ENCODE measurements at regions not wholly inside any gene's neighbourhood (a gene's known extent, or its start where the extent isn't known, plus 50 kb on each side); places are given as distances from the start of the nearest gene placed in this dataset.
"Not testable (repeated sequence)": the region's sequence is repeated elsewhere in the genome, so short reads cannot be mapped to it uniquely, and the experiment has no call there.

DNA sequence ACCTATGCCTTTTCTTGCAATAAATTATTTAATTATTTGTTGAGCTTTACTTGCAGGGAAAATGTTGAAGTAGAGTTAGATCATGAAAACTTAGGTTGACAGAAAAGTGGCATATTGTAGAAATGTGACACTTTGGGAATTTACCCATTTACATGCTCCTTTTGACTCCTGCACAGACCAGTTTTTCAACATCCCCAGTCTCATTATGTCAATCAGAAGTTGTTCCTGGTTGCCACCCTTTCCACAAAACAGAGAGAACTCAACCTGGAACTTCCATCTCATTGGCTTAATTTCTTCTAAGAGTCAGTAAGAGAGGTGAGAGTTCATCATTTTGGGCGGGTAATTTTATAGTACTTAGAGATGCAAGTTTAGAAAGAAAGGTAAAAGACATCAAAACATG, 284.6 kb upstream of the ANKRD50 start:
- TF ChIP-seq, protein P1, sequence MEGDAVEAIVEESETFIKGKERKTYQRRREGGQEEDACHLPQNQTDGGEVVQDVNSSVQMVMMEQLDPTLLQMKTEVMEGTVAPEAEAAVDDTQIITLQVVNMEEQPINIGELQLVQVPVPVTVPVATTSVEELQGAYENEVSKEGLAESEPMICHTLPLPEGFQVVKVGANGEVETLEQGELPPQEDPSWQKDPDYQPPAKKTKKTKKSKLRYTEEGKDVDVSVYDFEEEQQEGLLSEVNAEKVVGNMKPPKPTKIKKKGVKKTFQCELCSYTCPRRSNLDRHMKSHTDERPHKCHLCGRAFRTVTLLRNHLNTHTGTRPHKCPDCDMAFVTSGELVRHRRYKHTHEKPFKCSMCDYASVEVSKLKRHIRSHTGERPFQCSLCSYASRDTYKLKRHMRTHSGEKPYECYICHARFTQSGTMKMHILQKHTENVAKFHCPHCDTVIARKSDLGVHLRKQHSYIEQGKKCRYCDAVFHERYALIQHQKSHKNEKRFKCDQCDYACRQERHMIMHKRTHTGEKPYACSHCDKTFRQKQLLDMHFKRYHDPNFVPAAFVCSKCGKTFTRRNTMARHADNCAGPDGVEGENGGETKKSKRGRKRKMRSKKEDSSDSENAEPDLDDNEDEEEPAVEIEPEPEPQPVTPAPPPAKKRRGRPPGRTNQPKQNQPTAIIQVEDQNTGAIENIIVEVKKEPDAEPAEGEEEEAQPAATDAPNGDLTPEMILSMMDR (IDR thresholded peaks at IDR 0.05; ENCODE audit: extremely low read depth, insufficient read depth, missing control alignments), result no peak
- in situ Hi-C loops (cut with MboI; ENCODE audit: low pct_unique_long_range_greater_than_20kb, low sequenced_read_pairs, unreplicated experiment), result no loop called here
- DNase-seq (ENCODE audit: low spot score), result no peak

DNA sequence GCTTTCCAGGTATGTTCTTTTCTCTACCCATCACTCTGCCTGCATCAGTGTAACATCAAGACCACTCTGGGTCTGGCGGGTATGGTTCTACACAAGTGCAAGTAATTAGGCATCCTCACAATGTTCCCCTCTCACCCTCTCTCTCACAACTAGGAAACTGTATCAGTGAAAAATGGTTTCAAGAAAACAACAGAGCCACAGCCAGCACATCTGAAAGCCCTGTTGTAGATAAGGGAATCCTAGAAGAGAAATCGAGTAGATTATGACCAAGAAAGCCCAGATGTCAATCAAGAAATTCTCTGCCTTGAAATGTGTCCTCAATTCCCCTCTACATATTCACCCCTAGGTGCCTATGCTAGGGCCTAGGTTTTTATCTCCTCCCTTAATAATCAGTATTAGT, 281.3 kb upstream of the ANKRD50 start:
- TF ChIP-seq, protein P1 (IDR thresholded peaks at IDR 0.05; ENCODE audit: extremely low read depth, insufficient read depth, missing control alignments), result no peak
- in situ Hi-C loops (cut with MboI; ENCODE audit: low pct_unique_long_range_greater_than_20kb, low sequenced_read_pairs, unreplicated experiment), result no loop called here
- no peak for DNase-seq (ENCODE audit: low spot score)

DNA sequence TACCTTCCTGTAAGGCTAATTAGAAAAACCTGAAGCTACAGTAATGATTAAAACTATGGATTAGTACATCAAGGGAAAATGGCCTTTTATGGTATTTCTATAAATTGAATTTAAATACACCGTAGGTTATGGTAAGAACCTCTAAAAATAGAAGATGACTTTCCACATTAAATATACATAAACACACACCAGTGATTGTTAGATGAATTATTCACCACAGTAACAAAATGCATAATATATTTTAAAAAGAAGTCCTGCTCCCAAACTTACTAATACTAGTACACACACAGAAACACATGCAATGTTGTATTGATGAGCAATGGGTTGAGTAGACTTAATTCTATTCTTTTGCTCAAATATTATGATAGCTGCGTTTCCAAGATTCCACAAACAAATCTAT, 277.9 kb upstream of the ANKRD50 start:
- in situ Hi-C loops (cut with MboI; ENCODE audit: low pct_unique_long_range_greater_than_20kb, low sequenced_read_pairs, unreplicated experiment), result no loop called here
- TF ChIP-seq, protein P1 (IDR thresholded peaks at IDR 0.05; ENCODE audit: extremely low read depth, insufficient read depth, missing control alignments), result no peak
- no peak for DNase-seq (ENCODE audit: low spot score)

DNA sequence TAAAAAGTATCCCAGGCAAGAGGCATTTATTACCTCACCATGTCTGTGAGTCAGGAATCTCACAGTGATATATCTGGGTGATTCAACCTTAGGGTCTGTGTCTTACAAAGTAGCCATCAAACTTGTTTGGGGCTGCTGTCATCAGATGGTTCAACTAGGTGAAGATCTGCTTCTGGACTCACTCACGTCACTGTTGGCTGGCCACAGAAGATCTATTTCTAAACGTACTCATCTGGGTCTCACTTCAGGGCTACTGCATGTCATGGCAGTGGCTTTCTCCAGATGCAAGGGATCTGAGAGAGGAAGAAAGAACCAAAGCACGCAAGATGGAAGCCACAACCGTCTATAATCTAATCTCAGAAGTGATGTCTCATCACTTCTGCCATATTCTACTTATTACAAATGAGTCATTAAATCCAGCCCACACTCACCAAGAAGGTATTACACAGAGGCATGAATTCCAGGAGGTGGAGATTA, 267.8 kb upstream of the ANKRD50 start:
- in situ Hi-C loops (cut with MboI; ENCODE audit: low pct_unique_long_range_greater_than_20kb, low sequenced_read_pairs, unreplicated experiment), result no loop called here
- TF ChIP-seq, protein P1 (IDR thresholded peaks at IDR 0.05; ENCODE audit: extremely low read depth, insufficient read depth, missing control alignments), result no peak
- DNase-seq (ENCODE audit: low spot score), result no peak

DNA sequence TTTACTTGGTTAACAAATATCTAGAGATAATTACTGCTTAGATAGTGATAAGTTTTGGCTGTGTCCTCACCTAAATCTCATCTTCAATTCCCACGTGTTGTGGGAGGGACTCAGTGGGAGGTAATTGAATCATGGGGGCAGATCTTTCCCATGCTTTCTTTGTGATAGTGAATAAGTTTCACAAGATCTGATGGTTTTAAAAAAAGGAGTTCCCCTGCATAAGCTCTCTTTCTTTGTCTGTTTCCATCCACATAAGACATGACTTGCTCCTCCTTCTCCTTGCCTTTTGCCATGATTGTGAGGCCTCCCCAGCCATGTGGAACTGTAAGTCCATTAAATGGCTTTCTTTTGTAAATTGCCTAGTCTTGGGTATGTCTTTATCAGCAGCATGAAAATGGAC, 266.0 kb upstream of the ANKRD50 start:
- DNase-seq (ENCODE audit: low spot score); in situ Hi-C loops (cut with MboI; ENCODE audit: low pct_unique_long_range_greater_than_20kb, low sequenced_read_pairs, unreplicated experiment): not testable (repeated sequence)

DNA sequence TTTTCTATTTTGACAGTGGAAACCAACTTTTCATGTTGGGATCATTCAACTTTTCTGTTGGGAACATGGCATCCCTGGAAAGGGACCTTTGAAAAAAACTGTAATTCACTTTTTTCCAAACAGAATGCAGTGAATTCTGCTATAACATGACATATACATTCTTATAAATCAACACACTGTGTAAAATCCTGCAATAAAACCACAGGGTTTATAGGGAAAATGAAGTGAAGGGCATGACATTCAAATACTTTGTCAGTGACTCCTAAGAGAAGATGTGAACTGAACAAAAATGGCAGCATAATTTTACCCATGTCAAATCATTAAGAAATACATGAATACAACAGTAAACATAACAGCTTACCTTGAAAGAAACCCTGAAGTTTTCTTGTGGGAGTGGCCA, 264.5 kb upstream of the ANKRD50 start:
- TF ChIP-seq, protein P1 (IDR thresholded peaks at IDR 0.05; ENCODE audit: extremely low read depth, insufficient read depth, missing control alignments), result no peak
- in situ Hi-C loops (cut with MboI; ENCODE audit: low pct_unique_long_range_greater_than_20kb, low sequenced_read_pairs, unreplicated experiment), result no loop called here
- no peak for DNase-seq (ENCODE audit: low spot score)

DNA sequence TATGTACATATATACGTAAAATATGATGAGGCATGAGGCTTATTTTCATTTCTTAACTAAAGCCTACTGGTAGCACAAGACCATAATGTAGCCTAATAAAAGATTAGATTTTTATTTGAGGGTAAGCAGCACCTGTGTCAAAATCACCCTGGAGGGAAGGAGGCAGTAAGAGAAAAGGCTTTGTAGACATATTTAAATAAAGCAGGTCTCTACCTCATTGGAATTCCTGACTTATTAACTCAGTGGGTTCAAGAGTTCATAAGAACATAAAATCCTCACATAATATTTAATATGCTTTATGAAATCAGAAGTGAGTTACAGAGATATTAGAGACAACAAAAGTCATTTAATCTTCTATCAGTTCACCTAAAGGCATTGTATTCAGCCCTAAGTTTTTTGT, 261.6 kb upstream of the ANKRD50 start:
- TF ChIP-seq, protein P1 (IDR thresholded peaks at IDR 0.05; ENCODE audit: extremely low read depth, insufficient read depth, missing control alignments), result no peak
- in situ Hi-C loops (cut with MboI; ENCODE audit: low pct_unique_long_range_greater_than_20kb, low sequenced_read_pairs, unreplicated experiment), result no loop called here
- DNase-seq (ENCODE audit: low spot score), result no peak
